PFSK-1 (cell line): ENCODE measurements at regions not wholly inside any gene's neighbourhood (a gene's known extent, or its start where the extent isn't known, plus 50 kb on each side); places are given as distances from the start of the nearest gene placed in this dataset.

ENCODE experiments used
- FOXP2 ChIP-seq: optimal IDR thresholded peaks from 2 replicates; pipeline ENCODE3; 2011; ENCODE audit warnings: borderline replicate concordance, control low read depth, inconsistent platforms; ENCODE audit not compliant: insufficient read depth; ENCODE audit errors: extremely low read length, extremely low read depth
- POLR2AphosphoS5 ChIP-seq: IDR thresholded peaks from 2 replicates; pipeline ENCODE4 v1.6.1; 2012; ENCODE audit warnings: low read depth, mild to moderate bottlenecking, control low read depth, low read length, moderate library complexity
- SIN3A ChIP-seq: IDR thresholded peaks from 2 replicates; pipeline ENCODE4 v1.6.1; 2012; ENCODE audit warnings: mild to moderate bottlenecking, low read length, moderate library complexity, borderline replicate concordance; ENCODE audit not compliant: insufficient read depth
- TAF1 ChIP-seq: IDR thresholded peaks from 2 replicates; pipeline ENCODE4 v1.6.1; 2012; ENCODE audit warnings: low read length, control low read depth, borderline replicate concordance; ENCODE audit not compliant: insufficient read depth
- TF ChIP-seq, protein P1 (sequence below), 2 experiments: IDR thresholded peaks; 2 replicates each; pipeline versions ENCODE4 v1.6.1 to v1.8.0; 2011 to 2012; ENCODE audit warnings: low read depth in 2 of 2, low read length in 2 of 2, control low read depth in 1 of 2, inconsistent platforms in 1 of 2, mild to moderate bottlenecking in 1 of 2, moderate library complexity in 1 of 2; ENCODE audit not compliant: insufficient read depth in 1 of 2

DNA sequence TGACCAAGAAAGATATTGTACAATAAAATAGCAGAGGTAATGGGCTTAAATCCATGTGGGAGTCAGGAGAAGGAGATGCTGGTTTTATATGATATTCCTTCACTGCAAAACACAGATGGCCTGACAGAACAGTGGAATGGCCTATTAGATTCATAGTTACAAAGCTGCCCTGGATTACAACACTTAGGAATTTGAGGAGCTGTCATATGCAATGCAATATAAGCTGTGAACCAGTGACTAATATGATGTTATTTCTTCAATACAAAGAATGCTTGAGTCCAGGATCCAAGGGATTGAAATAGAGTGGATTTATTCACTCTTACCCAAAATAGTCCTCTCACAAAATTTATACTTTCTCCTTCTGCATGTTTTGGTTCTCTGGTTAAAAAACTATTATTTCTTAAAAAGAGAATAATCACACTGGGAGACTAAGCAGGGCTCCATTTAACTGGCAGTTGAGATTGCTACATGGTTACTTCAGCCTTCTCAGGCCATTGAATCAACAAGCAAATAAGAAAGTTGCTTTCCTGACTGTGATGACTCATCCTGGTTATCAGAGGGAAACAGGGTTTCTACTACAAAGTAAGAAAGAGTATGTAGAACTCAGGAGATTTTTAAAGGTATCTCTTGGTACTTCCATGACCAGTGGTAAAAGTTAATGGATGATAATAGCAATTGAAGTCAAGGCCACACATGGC lies 79.8 kb upstream of the ZPLD1 start:
- no peak for TF ChIP-seq SIN3A
- TF ChIP-seq, protein P1, sequence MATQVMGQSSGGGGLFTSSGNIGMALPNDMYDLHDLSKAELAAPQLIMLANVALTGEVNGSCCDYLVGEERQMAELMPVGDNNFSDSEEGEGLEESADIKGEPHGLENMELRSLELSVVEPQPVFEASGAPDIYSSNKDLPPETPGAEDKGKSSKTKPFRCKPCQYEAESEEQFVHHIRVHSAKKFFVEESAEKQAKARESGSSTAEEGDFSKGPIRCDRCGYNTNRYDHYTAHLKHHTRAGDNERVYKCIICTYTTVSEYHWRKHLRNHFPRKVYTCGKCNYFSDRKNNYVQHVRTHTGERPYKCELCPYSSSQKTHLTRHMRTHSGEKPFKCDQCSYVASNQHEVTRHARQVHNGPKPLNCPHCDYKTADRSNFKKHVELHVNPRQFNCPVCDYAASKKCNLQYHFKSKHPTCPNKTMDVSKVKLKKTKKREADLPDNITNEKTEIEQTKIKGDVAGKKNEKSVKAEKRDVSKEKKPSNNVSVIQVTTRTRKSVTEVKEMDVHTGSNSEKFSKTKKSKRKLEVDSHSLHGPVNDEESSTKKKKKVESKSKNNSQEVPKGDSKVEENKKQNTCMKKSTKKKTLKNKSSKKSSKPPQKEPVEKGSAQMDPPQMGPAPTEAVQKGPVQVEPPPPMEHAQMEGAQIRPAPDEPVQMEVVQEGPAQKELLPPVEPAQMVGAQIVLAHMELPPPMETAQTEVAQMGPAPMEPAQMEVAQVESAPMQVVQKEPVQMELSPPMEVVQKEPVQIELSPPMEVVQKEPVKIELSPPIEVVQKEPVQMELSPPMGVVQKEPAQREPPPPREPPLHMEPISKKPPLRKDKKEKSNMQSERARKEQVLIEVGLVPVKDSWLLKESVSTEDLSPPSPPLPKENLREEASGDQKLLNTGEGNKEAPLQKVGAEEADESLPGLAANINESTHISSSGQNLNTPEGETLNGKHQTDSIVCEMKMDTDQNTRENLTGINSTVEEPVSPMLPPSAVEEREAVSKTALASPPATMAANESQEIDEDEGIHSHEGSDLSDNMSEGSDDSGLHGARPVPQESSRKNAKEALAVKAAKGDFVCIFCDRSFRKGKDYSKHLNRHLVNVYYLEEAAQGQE (IDR thresholded peaks at IDR 0.05; ENCODE audit: insufficient read depth in 1 of 2, low read depth in 2 of 2, low read length in 2 of 2): no peak
- TF ChIP-seq TAF1: no peak
- no peak for TF ChIP-seq FOXP2
- TF ChIP-seq POLR2AphosphoS5: no peak

DNA sequence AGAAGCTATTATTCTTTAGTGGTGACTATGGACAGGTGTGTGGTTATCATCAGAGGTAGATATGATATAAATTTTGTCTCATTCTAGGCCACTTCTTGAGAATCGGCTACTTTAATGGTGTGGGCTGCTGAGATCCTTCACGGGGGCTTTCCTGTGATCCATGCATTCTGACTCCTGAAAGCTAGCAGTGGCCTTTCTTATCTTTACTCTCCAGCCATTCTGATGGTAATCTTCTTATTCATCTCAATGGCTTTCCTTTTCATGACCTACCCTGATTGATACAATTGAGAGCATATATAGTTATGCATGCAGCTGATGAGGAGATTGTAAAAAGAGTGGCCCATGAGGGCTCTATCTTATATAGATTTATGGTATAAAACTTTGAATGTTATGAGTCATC lies 78.3 kb upstream of the ZPLD1 start:
- no peak for TF ChIP-seq POLR2AphosphoS5
- TF ChIP-seq FOXP2: no peak
- TF ChIP-seq SIN3A: no peak
- TF ChIP-seq, protein P1 (IDR thresholded peaks at IDR 0.05; ENCODE audit: insufficient read depth in 1 of 2, low read depth in 2 of 2, low read length in 2 of 2): no peak
- no peak for TF ChIP-seq TAF1

DNA sequence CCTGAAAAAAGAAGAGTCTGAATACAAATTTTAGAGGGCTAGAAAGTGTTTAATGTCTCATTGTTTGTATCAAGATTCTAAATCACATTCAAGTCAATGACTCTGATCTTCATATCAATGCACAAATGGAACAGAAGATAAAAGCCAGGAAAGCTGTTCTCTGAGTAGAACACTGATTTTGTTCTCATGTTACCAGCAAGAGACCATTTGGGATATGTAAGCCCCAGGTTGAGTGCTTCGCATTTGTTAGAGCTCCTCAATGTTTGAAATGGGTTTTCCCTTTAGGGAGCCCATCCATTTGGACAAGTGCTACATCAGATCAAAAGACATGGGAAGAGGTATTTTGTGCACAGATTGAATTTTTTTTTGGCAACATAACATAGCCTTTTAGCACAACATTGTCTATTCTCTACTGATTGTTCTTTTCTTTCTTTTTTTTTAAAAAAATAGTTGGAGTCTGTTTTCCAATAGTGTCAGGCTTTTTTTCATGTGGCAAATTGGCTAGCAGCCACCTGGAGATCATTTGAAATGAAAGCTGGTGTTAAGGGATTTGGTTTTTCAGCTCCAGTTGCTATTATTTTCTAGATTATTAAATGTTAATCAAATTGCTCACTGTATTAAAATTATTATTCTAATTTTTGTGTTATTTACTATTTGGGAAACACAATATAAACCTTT lies 74.5 kb upstream of the ZPLD1 start:
- TF ChIP-seq TAF1: no peak
- TF ChIP-seq SIN3A: no peak
- TF ChIP-seq, protein P1 (IDR thresholded peaks at IDR 0.05; ENCODE audit: insufficient read depth in 1 of 2, low read depth in 2 of 2, low read length in 2 of 2): no peak
- TF ChIP-seq POLR2AphosphoS5: no peak
- no peak for TF ChIP-seq FOXP2

DNA sequence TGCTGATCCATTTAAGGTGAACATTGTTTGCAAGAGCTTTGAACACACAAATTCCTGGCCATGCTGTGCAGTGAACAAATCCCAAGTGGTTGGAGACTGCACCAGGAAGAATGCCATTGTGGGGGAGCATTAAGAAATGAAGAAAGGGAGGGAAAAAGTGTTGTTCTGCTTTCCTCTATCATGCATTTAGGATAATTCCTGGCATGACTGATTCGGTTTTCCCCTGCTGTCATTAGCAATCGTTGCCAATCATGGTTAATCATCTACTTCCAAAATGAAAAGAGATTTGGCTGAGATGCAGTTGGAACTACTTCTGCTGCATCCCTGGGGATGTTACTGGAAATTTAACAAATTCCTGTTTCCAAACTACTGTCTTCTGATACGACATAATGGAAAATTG lies 73.7 kb upstream of the ZPLD1 start:
- no peak for TF ChIP-seq POLR2AphosphoS5
- TF ChIP-seq TAF1: no peak
- TF ChIP-seq SIN3A: no peak
- TF ChIP-seq FOXP2: no peak
- TF ChIP-seq, protein P1 (IDR thresholded peaks at IDR 0.05; ENCODE audit: insufficient read depth in 1 of 2, low read depth in 2 of 2, low read length in 2 of 2): no peak
